ENCODE measurements at regions not wholly inside any gene's neighbourhood (a gene's known extent, or its start where the extent isn't known, plus 50 kb on each side); places are given as distances from the start of the nearest gene placed in this dataset.
"Not testable (repeated sequence)": the region's sequence is repeated elsewhere in the genome, so short reads cannot be mapped to it uniquely, and the experiment has no call there.

- ATAC-seq (no peak), DNase-seq (no peak)
- H3K4me1 Mint-ChIP-seq: no peaks in the 10 kb centered on the region
- H3K9me3 Mint-ChIP-seq: peaks cover 12% of the 10 kb centered on the region
- H3K36me3 Mint-ChIP-seq (ENCODE audit: low read depth): peaks cover 6% of the 10 kb centered on the region
- H3K4me3 Mint-ChIP-seq: no peak overlapping the region
- H3K27me3 Mint-ChIP-seq: no peaks in the 10 kb centered on the region
- H3K27ac Mint-ChIP-seq: no peak overlapping the region
Measured at GRCh38 chr10:32217216-32217615, 129.7 kb downstream of the EPC1 start.

GRCh38 chr10:32213838-32214237 is 133.1 kb downstream of the EPC1 start:
- not testable (repeated sequence) for H3K36me3 Mint-ChIP-seq (ENCODE audit: low read depth); H3K4me3 Mint-ChIP-seq; H3K4me1 Mint-ChIP-seq; H3K27ac Mint-ChIP-seq; DNase-seq; H3K9me3 Mint-ChIP-seq; H3K27me3 Mint-ChIP-seq; ATAC-seq

GRCh38 chr10:32211046-32211363 is 136.0 kb downstream of the EPC1 start:
- Mint-ChIP-seq H3K36me3 (ENCODE audit: low read depth) (no peaks in the 10 kb centered on the region), H3K27ac (no peak overlapping the region), H3K4me1 (no peaks in the 10 kb centered on the region), H3K27me3 (no peaks in the 10 kb centered on the region), H3K9me3 (no peaks in the 10 kb centered on the region), H3K4me3 (no peak overlapping the region)
- DNase-seq (no peak), ATAC-seq (no peak)

GRCh38 chr10:32210306-32211045 is 136.5 kb downstream of the EPC1 start:
- H3K4me1 Mint-ChIP-seq: no peaks in the 10 kb centered on the region
- H3K4me3 Mint-ChIP-seq: no peak overlapping the region
- H3K27me3 Mint-ChIP-seq: no peaks in the 10 kb centered on the region
- ATAC-seq: peak; percentile 80
- H3K9me3 Mint-ChIP-seq: no peaks in the 10 kb centered on the region
- no peak overlapping the region for H3K27ac Mint-ChIP-seq
- peak; percentile 23 for DNase-seq
- no peaks in the 10 kb centered on the region for H3K36me3 Mint-ChIP-seq (ENCODE audit: low read depth)

- H3K4me1 Mint-ChIP-seq; H3K4me3 Mint-ChIP-seq; DNase-seq; H3K36me3 Mint-ChIP-seq (ENCODE audit: low read depth); ATAC-seq; H3K27me3 Mint-ChIP-seq; H3K27ac Mint-ChIP-seq; H3K9me3 Mint-ChIP-seq: not testable (repeated sequence)
Measured at GRCh38 chr10:32208005-32208404, 139.0 kb downstream of the EPC1 start.

- DNase-seq (peak; percentile 59), ATAC-seq (peak; percentile 71)
- Mint-ChIP-seq H3K4me1 (no peaks in the 10 kb centered on the region), H3K4me3 (no peak overlapping the region), H3K27me3 (no peaks in the 10 kb centered on the region), H3K9me3 (no peaks in the 10 kb centered on the region), H3K27ac (no peak overlapping the region), H3K36me3 (ENCODE audit: low read depth) (no peaks in the 10 kb centered on the region)
Measured at GRCh38 chr10:32207544-32207943, 139.4 kb downstream of the EPC1 start.

- DNase-seq: no peak
Measured at GRCh38 chr10:32205670-32206069, 141.3 kb downstream of the EPC1 start.

GRCh38 chr10:32204606-32205005 is 142.4 kb downstream of the EPC1 start:
- no peaks in the 10 kb centered on the region for H3K9me3 Mint-ChIP-seq
- ATAC-seq (no peak), DNase-seq (no peak)
- no peaks in the 10 kb centered on the region for H3K27me3 Mint-ChIP-seq
- H3K4me3 Mint-ChIP-seq: no peak overlapping the region
- H3K36me3 Mint-ChIP-seq (ENCODE audit: low read depth): no peaks in the 10 kb centered on the region
- H3K27ac Mint-ChIP-seq: no peak overlapping the region
- H3K4me1 Mint-ChIP-seq: no peaks in the 10 kb centered on the region

More at GRCh38 chr10:32205670-32206069, 141.3 kb downstream of the EPC1 start:
- no peak for ATAC-seq
- H3K4me1 Mint-ChIP-seq: no peaks in the 10 kb centered on the region
- H3K9me3 Mint-ChIP-seq: no peaks in the 10 kb centered on the region
- H3K27me3 Mint-ChIP-seq: no peaks in the 10 kb centered on the region
- no peak overlapping the region for H3K27ac Mint-ChIP-seq
- no peaks in the 10 kb centered on the region for H3K36me3 Mint-ChIP-seq (ENCODE audit: low read depth)
- no peak overlapping the region for H3K4me3 Mint-ChIP-seq

GRCh38 chr10:32199714-32200394 is 143.6 kb upstream of the KIF5B start:
- DNase-seq (no peak), ATAC-seq (no peak)
- Mint-ChIP-seq H3K4me3 (no peak overlapping the region), H3K4me1 (no peaks in the 10 kb centered on the region), H3K27ac (no peak overlapping the region), H3K9me3 (no peaks in the 10 kb centered on the region), H3K27me3 (peaks cover 2% of the 10 kb centered on the region), H3K36me3 (ENCODE audit: low read depth) (no peaks in the 10 kb centered on the region)

- Mint-ChIP-seq H3K4me1 (no peaks in the 10 kb centered on the region), H3K4me3 (no peak overlapping the region), H3K27me3 (peaks cover 2% of the 10 kb centered on the region), H3K9me3 (no peaks in the 10 kb centered on the region), H3K36me3 (ENCODE audit: low read depth) (no peaks in the 10 kb centered on the region), H3K27ac (no peak overlapping the region)
- ATAC-seq (no peak), DNase-seq (no peak)
Measured at GRCh38 chr10:32197423-32197822, 141.2 kb upstream of the KIF5B start.

GRCh38 chr10:32190890-32191491 is 134.8 kb upstream of the KIF5B start:
- H3K4me1 Mint-ChIP-seq: peaks cover 5% of the 10 kb centered on the region
- DNase-seq: no peak
- no peak for ATAC-seq
- no peaks in the 10 kb centered on the region for H3K36me3 Mint-ChIP-seq (ENCODE audit: low read depth)
- H3K27me3 Mint-ChIP-seq: no peaks in the 10 kb centered on the region
- H3K27ac Mint-ChIP-seq: no peak overlapping the region
- no peaks in the 10 kb centered on the region for H3K9me3 Mint-ChIP-seq
- H3K4me3 Mint-ChIP-seq: no peak overlapping the region

GRCh38 chr10:32189400-32190084 is 133.3 kb upstream of the KIF5B start:
- peaks cover 5% of the 10 kb centered on the region for H3K4me1 Mint-ChIP-seq
- ATAC-seq (no peak), DNase-seq (no peak)
- no peak overlapping the region for H3K27ac Mint-ChIP-seq
- H3K36me3 Mint-ChIP-seq (ENCODE audit: low read depth): no peaks in the 10 kb centered on the region
- H3K9me3 Mint-ChIP-seq: no peaks in the 10 kb centered on the region
- H3K4me3 Mint-ChIP-seq: no peak overlapping the region
- H3K27me3 Mint-ChIP-seq: no peaks in the 10 kb centered on the region

- DNase-seq; H3K9me3 Mint-ChIP-seq; ATAC-seq; H3K4me1 Mint-ChIP-seq; H3K27me3 Mint-ChIP-seq; H3K4me3 Mint-ChIP-seq; H3K27ac Mint-ChIP-seq; H3K36me3 Mint-ChIP-seq (ENCODE audit: low read depth): not testable (repeated sequence)
Measured at GRCh38 chr10:32188601-32189000, 132.4 kb upstream of the KIF5B start.

- Mint-ChIP-seq H3K4me3 (no peak overlapping the region), H3K27ac (no peak overlapping the region), H3K27me3 (no peaks in the 10 kb centered on the region), H3K36me3 (ENCODE audit: low read depth) (no peaks in the 10 kb centered on the region), H3K4me1 (peaks cover 5% of the 10 kb centered on the region), H3K9me3 (no peaks in the 10 kb centered on the region)
- DNase-seq (no peak), ATAC-seq (no peak)
Measured at GRCh38 chr10:32187686-32188085, 131.5 kb upstream of the KIF5B start.

- not testable (repeated sequence) for H3K4me1 Mint-ChIP-seq; DNase-seq; H3K36me3 Mint-ChIP-seq (ENCODE audit: low read depth); H3K27me3 Mint-ChIP-seq; H3K27ac Mint-ChIP-seq; ATAC-seq; H3K9me3 Mint-ChIP-seq; H3K4me3 Mint-ChIP-seq
Measured at GRCh38 chr10:32183652-32184051, 127.4 kb upstream of the KIF5B start.
